Right ventricle myocardium inferior (tissue), 1 donor: ENCODE measurements at regions not wholly inside any gene's neighbourhood (a gene's known extent, or its start where the extent isn't known, plus 50 kb on each side); places are given as distances from the start of the nearest gene placed in this dataset.
"Not testable (repeated sequence)": the region's sequence is repeated elsewhere in the genome, so short reads cannot be mapped to it uniquely, and the experiment has no call there.

Experiments used
- ATAC-seq: fragments of 200-7000 bp; cut with Tn5 transposase; one replicate; pipeline ENCODE4 v1.9.1; 2020; ENCODE audit warnings: mild to moderate bottlenecking, moderate library complexity
- DNase-seq: peaks from one replicate; pipeline ENCODE4 v3.0.0; 2021; ENCODE audit errors: missing footprints
- intact Hi-C: fragments of 100-400 bp; cut with DNase I; formaldehyde crosslinking; loops from one replicate; pipeline ENCODE4 v1.11.0; 2022
- donor health status: DM: no; HTN: yes; CAD: no; lungs with severe emphysema.

DNA sequence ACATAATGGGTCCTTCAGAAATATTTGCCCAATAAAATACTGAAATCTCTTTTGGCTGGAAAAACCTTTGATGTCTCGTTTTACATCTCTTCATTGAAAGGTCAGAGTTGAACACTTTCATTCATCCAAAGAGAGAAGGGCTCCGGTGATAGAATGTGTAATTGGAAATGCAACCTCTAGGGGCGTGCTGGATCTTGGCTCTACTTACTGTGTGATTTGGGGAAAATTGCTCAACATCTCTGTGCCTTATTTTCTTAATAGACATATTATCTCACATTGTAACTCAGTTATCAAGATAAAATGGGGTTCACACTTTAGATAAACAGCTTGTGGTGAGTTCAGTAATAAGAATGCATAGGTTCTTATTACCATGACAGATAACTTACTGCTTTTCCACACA lies 1444.1 kb downstream of the SLITRK5 start:
- ATAC-seq = no peak
- DNase-seq = no peak
- intact Hi-C loops = no loop called here

DNA sequence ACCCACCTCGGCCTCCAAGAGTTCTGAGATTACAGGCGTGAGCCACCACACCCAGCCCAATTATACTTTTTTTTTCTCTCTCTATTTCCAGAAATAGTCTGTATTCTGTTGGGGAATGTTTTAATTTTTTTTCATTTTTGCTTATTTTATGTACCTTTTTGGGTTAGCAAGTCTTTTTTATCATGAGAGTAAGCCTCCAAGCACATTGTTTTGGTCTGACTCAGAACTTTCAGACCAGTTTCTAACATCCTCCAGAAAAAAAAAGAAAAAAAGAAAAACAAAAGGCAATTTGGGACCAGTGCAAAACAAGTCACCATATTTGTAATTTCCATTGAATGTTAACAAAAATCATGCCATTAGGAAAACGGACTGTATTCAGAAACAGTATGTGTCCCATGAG lies 1465.5 kb downstream of the SLITRK5 start:
- no peak for ATAC-seq
- intact Hi-C loops = no loop called here
- DNase-seq = no peak

GRCh38 chr13:89150362-89150761 lies 1479.2 kb downstream of the SLITRK5 start:
- DNase-seq = no peak
- intact Hi-C loops = no loop called here
- no peak for ATAC-seq

DNA sequence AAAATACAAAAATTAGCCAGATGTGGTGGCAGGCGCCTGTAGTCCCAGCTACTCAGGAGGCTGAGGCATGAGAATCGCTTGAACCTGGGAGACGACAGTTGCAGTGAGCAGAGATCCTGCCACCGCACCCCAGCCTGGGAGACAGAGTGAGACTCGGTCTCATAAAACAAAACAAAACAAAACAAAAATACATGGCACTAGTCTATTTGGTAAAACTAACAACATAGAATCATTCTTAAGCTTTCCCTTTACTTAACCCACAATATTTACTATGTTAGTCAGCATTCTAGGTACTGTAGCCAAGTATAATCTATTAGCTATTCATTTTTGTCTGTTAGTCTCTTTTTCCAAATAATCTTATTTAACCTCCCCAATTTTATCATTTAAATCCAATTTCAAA lies 1482.8 kb downstream of the SLITRK5 start:
- no peak for ATAC-seq
- DNase-seq = no peak
- intact Hi-C loops = no loop called here

- no peak for ATAC-seq
- DNase-seq = no peak
- intact Hi-C loops = no loop called here
Measured at GRCh38 chr13:89163096-89163495, 1491.9 kb downstream of the SLITRK5 start.

GRCh38 chr13:89165685-89166084 lies 1494.5 kb downstream of the SLITRK5 start:
- no peak for ATAC-seq

DNA sequence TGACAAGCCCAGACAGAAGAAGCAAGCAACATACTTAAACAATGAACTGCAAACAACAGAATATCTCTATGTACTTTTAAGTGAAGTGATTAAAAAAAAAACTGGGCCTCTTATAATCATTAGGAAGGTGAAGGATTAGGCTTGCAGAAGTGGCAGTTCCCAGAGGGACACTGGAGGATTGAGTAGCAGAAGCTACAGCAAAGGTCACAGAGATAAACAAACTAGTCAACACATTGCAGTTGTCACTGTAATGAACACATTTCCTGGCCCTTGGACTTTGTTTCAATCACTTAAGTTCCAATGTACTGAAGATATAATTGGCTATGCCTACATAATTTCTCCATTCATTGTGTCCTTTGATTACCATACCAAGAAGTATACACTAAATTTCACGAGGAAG lies 1498.8 kb downstream of the SLITRK5 start:
- ATAC-seq = no peak
- intact Hi-C loops = no loop called here
- DNase-seq = no peak

More at GRCh38 chr13:89165685-89166084, 1494.5 kb downstream of the SLITRK5 start:
- DNase-seq = no peak
- intact Hi-C loops = no loop called here

DNA sequence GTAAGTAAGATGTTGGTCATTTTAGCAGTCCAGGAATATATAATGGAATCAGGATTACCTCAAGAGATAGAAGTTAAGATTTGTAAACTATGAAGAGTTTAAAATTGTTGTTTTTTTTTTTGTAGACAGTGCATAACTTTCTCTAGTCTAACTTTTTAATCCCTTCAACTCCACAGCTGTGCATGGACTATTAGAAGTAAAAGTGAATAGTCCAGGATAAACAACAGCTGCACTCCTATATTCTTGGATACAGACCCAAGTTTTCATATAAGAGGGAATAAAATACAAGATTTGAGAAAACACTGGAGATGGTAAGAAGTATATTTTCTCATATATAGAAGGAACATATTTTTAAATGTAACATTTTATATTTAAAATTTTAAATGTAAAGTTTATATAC lies 1509.9 kb downstream of the SLITRK5 start:
- ATAC-seq (no peak), DNase-seq (no peak)
- intact Hi-C loops = no loop called here

- DNase-seq (no peak), ATAC-seq (no peak)
- intact Hi-C loops = no loop called here
Measured at GRCh38 chr13:89199138-89199537, 1528.0 kb downstream of the SLITRK5 start.

DNA sequence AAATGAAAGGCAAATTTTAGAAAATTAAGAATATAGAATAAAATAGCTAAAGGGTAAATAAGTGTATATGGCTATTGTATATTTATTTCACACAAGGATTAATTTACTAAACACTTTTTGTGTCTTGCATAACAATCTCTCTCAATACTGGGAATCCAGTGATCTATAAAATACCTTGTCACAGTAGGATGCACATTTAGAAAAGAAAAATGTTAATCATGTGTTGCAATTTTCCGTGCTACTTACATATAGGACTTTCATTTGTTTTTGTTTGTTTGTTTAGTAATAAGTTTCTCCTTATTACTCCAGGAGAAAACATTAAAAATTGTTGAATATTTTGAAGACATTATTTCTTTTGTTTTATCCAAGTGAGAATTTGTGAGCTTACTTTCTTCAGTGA lies 1533.3 kb downstream of the SLITRK5 start:
- no peak for DNase-seq
- no peak for ATAC-seq
- intact Hi-C loops = no loop called here

DNA sequence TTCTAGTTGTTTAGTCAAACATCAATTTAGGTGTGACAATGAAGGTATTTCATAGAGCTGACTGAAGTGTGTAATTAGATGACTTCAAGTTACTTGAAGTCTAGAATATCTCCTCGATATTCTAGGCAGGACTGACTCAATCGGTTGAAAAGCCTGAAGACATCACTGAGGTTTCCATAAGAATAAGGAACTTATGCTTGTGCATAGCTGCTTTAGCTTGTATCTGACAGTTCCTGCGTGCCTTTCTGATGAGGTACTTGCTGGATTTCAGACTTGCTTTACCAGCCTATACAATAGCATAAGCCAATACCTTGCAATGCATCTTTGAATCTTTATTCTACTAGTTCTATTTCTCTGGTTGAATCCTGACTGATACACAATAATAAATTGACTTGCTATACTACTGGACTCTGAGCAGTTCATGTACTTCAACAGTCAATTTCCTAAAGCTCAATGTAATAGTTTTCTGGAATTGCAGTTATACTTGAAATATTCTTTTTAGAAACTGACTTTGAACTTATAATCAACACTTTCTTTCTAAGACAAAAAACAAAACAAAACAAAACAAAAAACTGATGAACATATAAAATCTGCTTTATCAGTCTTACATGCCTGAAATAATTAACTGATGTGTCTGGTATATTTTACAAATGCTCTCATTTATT lies 1534.8 kb downstream of the SLITRK5 start:
- intact Hi-C loops = no loop called here
- DNase-seq (no peak), ATAC-seq (no peak)

DNA sequence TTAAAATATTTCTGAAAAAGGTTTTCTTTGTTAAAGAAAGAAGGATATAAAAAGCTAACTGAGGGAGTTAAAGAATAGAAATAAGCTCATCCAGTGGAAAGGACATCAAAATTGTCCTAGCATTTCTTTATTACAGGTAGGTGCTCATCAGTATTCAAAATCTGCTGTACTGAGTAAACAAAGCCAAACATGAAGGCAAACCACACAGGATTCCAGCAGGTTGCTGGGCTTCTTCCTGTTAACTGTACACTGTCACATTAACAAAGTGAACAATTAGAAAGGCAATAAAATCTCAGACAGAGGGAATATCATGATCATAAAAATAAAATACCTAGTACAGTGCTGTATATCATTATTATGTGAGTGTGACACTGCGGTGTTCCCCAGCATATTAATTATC lies 1541.0 kb downstream of the SLITRK5 start:
- no peak for ATAC-seq
- intact Hi-C loops = no loop called here

GRCh38 chr13:89214185-89214584 lies 1543.0 kb downstream of the SLITRK5 start:
- intact Hi-C loops = no loop called here

More for the DNA sequence above, 1541.0 kb downstream of the SLITRK5 start:
- no peak for DNase-seq

GRCh38 chr13:89215319-89215718 lies 1544.1 kb downstream of the SLITRK5 start:
- peak; percentile 57 for DNase-seq
- intact Hi-C loops = not testable (repeated sequence)

More at GRCh38 chr13:89214185-89214584, 1543.0 kb downstream of the SLITRK5 start:
- ATAC-seq (no peak), DNase-seq (no peak)

GRCh38 chr13:89217813-89218212 lies 1546.6 kb downstream of the SLITRK5 start:
- DNase-seq (no peak), ATAC-seq (no peak)
- intact Hi-C loops = no loop called here

More at GRCh38 chr13:89215319-89215718, 1544.1 kb downstream of the SLITRK5 start:
- ATAC-seq = not testable (repeated sequence)

GRCh38 chr13:89221557-89222158 lies 1550.5 kb downstream of the SLITRK5 start:
- no peak for ATAC-seq
- intact Hi-C loops = no loop called here
- no peak for DNase-seq

GRCh38 chr13:89227356-89227755 lies 1556.2 kb downstream of the SLITRK5 start:
- ATAC-seq (no peak), DNase-seq (no peak)
- intact Hi-C loops = no loop called here

GRCh38 chr13:89238496-89238895 lies 1567.3 kb downstream of the SLITRK5 start:
- DNase-seq = no peak
- intact Hi-C loops = no loop called here

GRCh38 chr13:89239361-89240127 lies 1568.4 kb downstream of the SLITRK5 start:
- DNase-seq (no peak), ATAC-seq (no peak)
- intact Hi-C loops = no loop called here

More at GRCh38 chr13:89238496-89238895, 1567.3 kb downstream of the SLITRK5 start:
- ATAC-seq = no peak

GRCh38 chr13:89255844-89256406 lies 1584.8 kb downstream of the SLITRK5 start:
- no peak for ATAC-seq
- DNase-seq = no peak
- intact Hi-C loops = no loop called here
